Panc1 (cell line): ENCODE measurements at regions not wholly inside any gene's neighbourhood (a gene's known extent, or its start where the extent isn't known, plus 50 kb on each side); places are given as distances from the start of the nearest gene placed in this dataset.

Experiments used
- POLR2AphosphoS5 ChIP-seq: IDR thresholded peaks from 2 replicates; pipeline ENCODE4 v1.6.1; 2012; ENCODE audit warnings: mild to moderate bottlenecking, low read depth, low read length, moderate library complexity
- TF ChIP-seq, protein P1 (sequence below): fragments of 450-650 bp; IDR thresholded peaks from 2 replicates; pipeline ENCODE4 v1.5.1; 2017; ENCODE audit warnings: mild to moderate bottlenecking

DNA sequence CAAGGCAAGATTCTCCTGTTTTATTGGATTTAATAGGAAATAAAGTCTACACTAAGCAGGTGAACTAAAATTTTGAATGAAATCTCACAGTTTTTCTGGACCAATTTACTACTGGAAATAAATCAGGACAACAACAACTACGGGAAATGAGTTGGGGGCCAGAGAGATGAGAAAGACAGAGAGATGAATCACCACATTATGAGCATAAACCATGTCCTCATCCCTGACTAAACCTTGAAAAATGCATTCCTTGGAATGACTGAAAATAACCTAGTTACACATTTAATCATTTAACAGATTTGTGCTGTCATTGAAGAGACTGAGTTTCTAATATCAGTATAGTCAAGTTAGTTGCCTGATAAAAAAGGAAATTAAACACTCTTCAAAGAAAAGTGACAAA is 608.4 kb upstream of the KCND2 start:
- TF ChIP-seq, protein P1, sequence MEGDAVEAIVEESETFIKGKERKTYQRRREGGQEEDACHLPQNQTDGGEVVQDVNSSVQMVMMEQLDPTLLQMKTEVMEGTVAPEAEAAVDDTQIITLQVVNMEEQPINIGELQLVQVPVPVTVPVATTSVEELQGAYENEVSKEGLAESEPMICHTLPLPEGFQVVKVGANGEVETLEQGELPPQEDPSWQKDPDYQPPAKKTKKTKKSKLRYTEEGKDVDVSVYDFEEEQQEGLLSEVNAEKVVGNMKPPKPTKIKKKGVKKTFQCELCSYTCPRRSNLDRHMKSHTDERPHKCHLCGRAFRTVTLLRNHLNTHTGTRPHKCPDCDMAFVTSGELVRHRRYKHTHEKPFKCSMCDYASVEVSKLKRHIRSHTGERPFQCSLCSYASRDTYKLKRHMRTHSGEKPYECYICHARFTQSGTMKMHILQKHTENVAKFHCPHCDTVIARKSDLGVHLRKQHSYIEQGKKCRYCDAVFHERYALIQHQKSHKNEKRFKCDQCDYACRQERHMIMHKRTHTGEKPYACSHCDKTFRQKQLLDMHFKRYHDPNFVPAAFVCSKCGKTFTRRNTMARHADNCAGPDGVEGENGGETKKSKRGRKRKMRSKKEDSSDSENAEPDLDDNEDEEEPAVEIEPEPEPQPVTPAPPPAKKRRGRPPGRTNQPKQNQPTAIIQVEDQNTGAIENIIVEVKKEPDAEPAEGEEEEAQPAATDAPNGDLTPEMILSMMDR: no peak
- TF ChIP-seq POLR2AphosphoS5: no peak
